Osteocyte (in vitro differentiated cells): ENCODE measurements at regions not wholly inside any gene's neighbourhood (a gene's known extent, or its start where the extent isn't known, plus 50 kb on each side); places are given as distances from the start of the nearest gene placed in this dataset.
"Not testable (repeated sequence)": the region's sequence is repeated elsewhere in the genome, so short reads cannot be mapped to it uniquely, and the experiment has no call there.

ENCODE experiments used
- DNase-seq: peaks from one replicate; pipeline ENCODE4 v3.0.0; 2021; ENCODE audit warnings: mixed read lengths; ENCODE audit not compliant: unreplicated experiment; ENCODE audit errors: extremely low spot score
- H3K27ac Mint-ChIP-seq: one replicate; pipeline ENCODE4 v1.8.0; 2021; ENCODE audit warnings: mild to moderate bottlenecking, mixed read lengths; ENCODE audit not compliant: unreplicated experiment
- H3K27me3 Mint-ChIP-seq: one replicate; pipeline ENCODE4 v1.8.0; 2021; ENCODE audit warnings: mixed read lengths; ENCODE audit not compliant: unreplicated experiment
- H3K36me3 Mint-ChIP-seq: one replicate; pipeline ENCODE4 v1.8.0; 2021; ENCODE audit warnings: mixed read lengths; ENCODE audit not compliant: unreplicated experiment
- H3K4me1 Mint-ChIP-seq: one replicate; pipeline ENCODE4 v1.8.0; 2021; ENCODE audit warnings: mixed read lengths; ENCODE audit not compliant: unreplicated experiment
- H3K4me3 Mint-ChIP-seq: one replicate; pipeline ENCODE4 v1.8.0; 2021; ENCODE audit warnings: mild to moderate bottlenecking, moderate library complexity, mixed read lengths; ENCODE audit not compliant: unreplicated experiment
- H3K9me3 Mint-ChIP-seq: one replicate; pipeline ENCODE4 v1.8.0; 2021; ENCODE audit warnings: mixed read lengths; ENCODE audit not compliant: unreplicated experiment
- CTCF ChIP-seq: fragments of 200-600 bp; sonication (generic); IDR thresholded peaks from 2 replicates; pipeline ENCODE4 v1.5.0; 2021; ENCODE audit warnings: antibody characterized with exemption, mild to moderate bottlenecking, moderate library complexity

DNA sequence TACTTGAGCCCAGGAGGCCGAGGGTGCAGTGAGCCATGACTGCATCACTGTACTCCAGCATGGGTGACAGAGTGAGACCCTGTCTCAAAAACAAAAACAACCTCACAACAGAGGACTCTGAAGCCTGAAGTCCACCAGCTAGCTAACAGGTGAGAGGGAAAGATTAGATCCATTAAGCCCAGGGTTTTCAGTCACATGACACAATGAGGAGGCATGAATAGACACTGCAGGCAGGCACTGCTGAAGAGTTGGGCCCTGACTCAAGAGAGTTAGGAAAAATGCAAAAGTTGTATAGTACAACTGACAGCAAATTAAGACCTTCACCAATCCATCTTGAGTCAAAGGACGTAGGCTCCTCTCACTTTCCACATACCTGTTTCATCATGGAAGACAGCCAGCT is 64.9 kb downstream of the IARS1 start:
- Mint-ChIP-seq H3K4me1 (no peaks in the 10 kb centered on the region), H3K27ac (no peak overlapping the region), H3K4me3 (no peak overlapping the region), H3K36me3 (peaks cover 42% of the 10 kb centered on the region), H3K27me3 (no peaks in the 10 kb centered on the region), H3K9me3 (no peaks in the 10 kb centered on the region)
- no peak for TF ChIP-seq CTCF
- DNase-seq = no peak

GRCh38 chr9:92224177-92224576 is 69.3 kb downstream of the IARS1 start:
- DNase-seq = no peak

DNA sequence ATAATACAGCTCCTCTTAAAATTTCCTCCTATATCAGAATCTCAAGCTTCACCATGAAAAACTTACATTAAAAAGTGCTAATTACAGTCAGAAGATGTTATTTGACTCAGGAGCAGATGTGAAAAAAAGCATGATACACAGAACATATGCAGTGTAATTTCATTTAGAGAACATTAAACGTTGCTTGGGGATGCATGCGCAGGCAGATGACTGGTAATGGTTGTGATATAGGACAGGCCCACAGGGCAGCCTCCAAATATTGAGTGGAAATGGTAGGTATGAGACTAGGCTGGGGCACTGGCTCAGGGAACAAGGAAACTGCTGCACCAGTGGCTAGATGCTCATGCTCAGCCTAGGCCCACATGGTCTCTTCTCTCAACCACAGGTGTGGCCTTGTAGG is 69.7 kb downstream of the IARS1 start:
- Mint-ChIP-seq H3K4me1 (no peaks in the 10 kb centered on the region), H3K27me3 (no peaks in the 10 kb centered on the region), H3K4me3 (no peak overlapping the region), H3K36me3 (peaks cover 54% of the 10 kb centered on the region), H3K27ac (no peak overlapping the region), H3K9me3 (no peaks in the 10 kb centered on the region)
- no peak for DNase-seq
- TF ChIP-seq CTCF = no peak

More at GRCh38 chr9:92224177-92224576, 69.3 kb downstream of the IARS1 start:
- H3K27me3 Mint-ChIP-seq = no peaks in the 10 kb centered on the region
- no peak overlapping the region for H3K27ac Mint-ChIP-seq
- no peak overlapping the region for H3K4me3 Mint-ChIP-seq
- H3K9me3 Mint-ChIP-seq = no peaks in the 10 kb centered on the region
- TF ChIP-seq CTCF = no peak
- H3K4me1 Mint-ChIP-seq = no peaks in the 10 kb centered on the region
- H3K36me3 Mint-ChIP-seq = peaks cover 55% of the 10 kb centered on the region

- H3K4me1 Mint-ChIP-seq = peaks cover 2% of the 10 kb centered on the region
- no peak overlapping the region for H3K27ac Mint-ChIP-seq
- no peak for TF ChIP-seq CTCF
- H3K36me3 Mint-ChIP-seq = peaks cover 62% of the 10 kb centered on the region
- H3K27me3 Mint-ChIP-seq = no peaks in the 10 kb centered on the region
- no peaks in the 10 kb centered on the region for H3K9me3 Mint-ChIP-seq
- no peak for DNase-seq
- no peak overlapping the region for H3K4me3 Mint-ChIP-seq
Observed at GRCh38 chr9:92208693-92209524, 84.6 kb downstream of the IARS1 start.

GRCh38 chr9:92206488-92206887 is 87.0 kb downstream of the IARS1 start:
- Mint-ChIP-seq H3K27ac (no peak overlapping the region), H3K9me3 (no peaks in the 10 kb centered on the region), H3K27me3 (no peaks in the 10 kb centered on the region), H3K36me3 (peaks cover 42% of the 10 kb centered on the region), H3K4me1 (no peaks in the 10 kb centered on the region), H3K4me3 (no peak overlapping the region)
- TF ChIP-seq CTCF = no peak
- no peak for DNase-seq

DNA sequence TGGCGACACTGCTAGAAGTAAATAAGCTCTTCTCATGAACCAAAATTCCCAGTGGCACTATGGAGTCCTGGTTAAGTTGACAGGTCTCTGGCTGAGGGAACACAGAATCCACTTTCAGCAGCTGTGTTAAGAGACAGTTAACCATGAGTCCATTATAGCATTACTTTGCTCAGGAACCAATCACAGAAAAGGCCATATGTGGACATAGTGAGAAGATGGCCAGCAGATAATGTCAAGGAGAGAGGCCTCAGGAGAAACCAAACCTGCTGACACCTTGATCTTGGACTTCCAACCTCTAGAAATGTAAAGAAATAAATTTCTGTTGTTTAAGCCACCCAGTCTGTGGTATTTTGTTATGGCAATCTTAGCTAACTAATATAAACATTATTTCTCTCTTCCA is 88.7 kb upstream of the SPTLC1 start:
- not testable (repeated sequence) for H3K27ac Mint-ChIP-seq, H3K27me3 Mint-ChIP-seq, H3K9me3 Mint-ChIP-seq, H3K4me1 Mint-ChIP-seq, DNase-seq, H3K4me3 Mint-ChIP-seq
- H3K36me3 Mint-ChIP-seq = peaks cover 16% of the 10 kb centered on the region

- DNase-seq, H3K27me3 Mint-ChIP-seq, H3K36me3 Mint-ChIP-seq, H3K4me1 Mint-ChIP-seq, H3K4me3 Mint-ChIP-seq, H3K27ac Mint-ChIP-seq: not testable (repeated sequence)
- peaks cover 13% of the 10 kb centered on the region for H3K9me3 Mint-ChIP-seq
Observed at GRCh38 chr9:92198237-92198636, 83.0 kb upstream of the SPTLC1 start.
